Tibial nerve (tissue), 4 donors: ENCODE measurements at regions not wholly inside any gene's neighbourhood (a gene's known extent, or its start where the extent isn't known, plus 50 kb on each side); places are given as distances from the start of the nearest gene placed in this dataset.

ENCODE experiments used
- CTCF ChIP-seq, 5 experiments: fragments of 200-600 bp in 3 of 5; fragments of 450-650 bp in 2 of 5; sonication (generic) in 3 of 5; IDR thresholded peaks; one replicate each; pipeline ENCODE4 v1.5.1; 2016 to 2019; ENCODE audit warnings: antibody characterized with exemption in 5 of 5, mild to moderate bottlenecking in 3 of 5, moderate library complexity in 2 of 5
- EP300 ChIP-seq, 2 donors: sonication (generic); formaldehyde crosslinking; IDR thresholded peaks; one replicate each; pipeline ENCODE4 v1.6.1; 2017; ENCODE audit warnings: antibody characterized with exemption in 2 of 2, mild to moderate bottlenecking in 1 of 2
- POLR2A ChIP-seq, 2 donors: fragments of 450-650 bp; IDR thresholded peaks; one replicate each; pipeline ENCODE4 v1.6.1; 2017; ENCODE audit warnings: antibody characterized with exemption in 2 of 2, mild to moderate bottlenecking in 2 of 2, moderate library complexity in 2 of 2

GRCh38 chr14:100983710-100984109 lies 80.2 kb upstream of the RTL1 start:
- TF ChIP-seq POLR2A (IDR thresholded peaks at IDR 0.05) (no peak), CTCF (IDR thresholded peaks at IDR 0.05) (no peak), EP300 (IDR thresholded peaks at IDR 0.05) (no peak)
